ENCODE measurements at regions not wholly inside any gene's neighbourhood (a gene's known extent, or its start where the extent isn't known, plus 50 kb on each side); places are given as distances from the start of the nearest gene placed in this dataset.

DNA sequence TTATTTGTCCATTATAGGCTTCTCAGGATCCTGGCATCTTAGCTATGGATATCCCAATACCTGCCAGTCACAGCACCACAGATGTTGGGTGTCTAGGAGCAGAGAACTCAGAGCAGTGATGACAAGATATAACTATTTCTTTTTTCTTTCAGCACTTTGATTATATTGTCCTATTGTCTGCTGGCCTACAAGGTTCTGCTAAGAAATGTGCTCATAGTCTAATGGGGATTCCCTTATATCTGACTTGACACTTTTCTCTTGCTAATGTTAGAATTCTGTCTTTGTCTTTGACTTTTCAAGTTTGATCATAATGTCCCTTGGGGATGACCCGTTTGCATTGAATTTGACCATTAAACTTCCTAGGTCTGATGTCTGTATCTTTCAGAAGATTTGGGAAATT, 270.4 kb downstream of the OGFRL1 start:
- no peak overlapping the region for H3K4me2 ChIP-seq (ENCODE audit: control insufficient read depth, insufficient read depth)
- H4K20me1 ChIP-seq (ENCODE audit: control insufficient read depth, insufficient read depth) = no peaks in the 10 kb centered on the region
- POLR2A ChIA-PET = no interaction called here
- H3K27ac ChIP-seq (ENCODE audit: control insufficient read depth, insufficient read depth) = no peak overlapping the region
- H3K4me1 ChIP-seq (ENCODE audit: control insufficient read depth, insufficient read depth, low read length) = no peaks in the 10 kb centered on the region
- in situ Hi-C loops (cut with MboI) (no loop called here), intact Hi-C loops (cut with micrococcal nuclease; ENCODE audit: unreplicated experiment) (no loop called here)
- no peaks in the 10 kb centered on the region for H3K36me3 ChIP-seq (ENCODE audit: control insufficient read depth in 2 of 2, insufficient read depth in 2 of 2, low read length in 1 of 2)
- no peaks in the 10 kb centered on the region for H3K27me3 ChIP-seq (replicated peaks in 1 of 2; ENCODE audit: control insufficient read depth in 2 of 2, insufficient read depth in 2 of 2, low read length in 1 of 2)
- ATAC-seq (no peak), FAIRE-seq (no peak), DNase-seq (ENCODE audit: low read depth, low spot score) (no peak)
- RAD21 ChIA-PET (ENCODE audit: unreplicated experiment) = no interaction called here
- SMC1A ChIA-PET (ENCODE audit: uncharacterized antibody, unreplicated experiment) = no interaction called here
- CTCF ChIA-PET = interaction anchor here (0.6 to 1.4 kb wide), 2 partner anchors 24 to 76 kb away, joined by 3 read pairs; no protein-coding TSS in a partner anchor
- no peak overlapping the region for H3K4me3 ChIP-seq
- no peak overlapping the region for H3K9ac ChIP-seq (ENCODE audit: control insufficient read depth, insufficient read depth, low read length)
- no TSS peak for BruUV-seq (replicated peaks)
- no peak overlapping the region for H2AFZ ChIP-seq (ENCODE audit: control insufficient read depth, low read depth, low read length)
- no peaks in the 10 kb centered on the region for H3K79me2 ChIP-seq (ENCODE audit: control insufficient read depth, insufficient read depth, low read length)
- no peaks in the 10 kb centered on the region; the same call in 2 of the 3 replicates for H3K9me3 ChIP-seq (replicated peaks; ENCODE audit: control insufficient read depth, insufficient read depth, low read length)
- 0% methylated on average over 1 of the region's 1 CpG for WGBS (ENCODE audit: insufficient coverage, insufficient replicate concordance, low lambda C conversion rate, missing lambda C conversion rate)
- TF ChIP-seq IRF4 (IDR thresholded peaks at IDR 0.05; ENCODE audit: low read depth, low read length) (no peak), CHD2 (IDR thresholded peaks at IDR 0.05; ENCODE audit: borderline replicate concordance, low read depth, low read length) (no peak), BRCA1 (IDR thresholded peaks at IDR 0.05; ENCODE audit: low read depth, low read length) (no peak)
- TF ChIP-seq, protein P1, sequence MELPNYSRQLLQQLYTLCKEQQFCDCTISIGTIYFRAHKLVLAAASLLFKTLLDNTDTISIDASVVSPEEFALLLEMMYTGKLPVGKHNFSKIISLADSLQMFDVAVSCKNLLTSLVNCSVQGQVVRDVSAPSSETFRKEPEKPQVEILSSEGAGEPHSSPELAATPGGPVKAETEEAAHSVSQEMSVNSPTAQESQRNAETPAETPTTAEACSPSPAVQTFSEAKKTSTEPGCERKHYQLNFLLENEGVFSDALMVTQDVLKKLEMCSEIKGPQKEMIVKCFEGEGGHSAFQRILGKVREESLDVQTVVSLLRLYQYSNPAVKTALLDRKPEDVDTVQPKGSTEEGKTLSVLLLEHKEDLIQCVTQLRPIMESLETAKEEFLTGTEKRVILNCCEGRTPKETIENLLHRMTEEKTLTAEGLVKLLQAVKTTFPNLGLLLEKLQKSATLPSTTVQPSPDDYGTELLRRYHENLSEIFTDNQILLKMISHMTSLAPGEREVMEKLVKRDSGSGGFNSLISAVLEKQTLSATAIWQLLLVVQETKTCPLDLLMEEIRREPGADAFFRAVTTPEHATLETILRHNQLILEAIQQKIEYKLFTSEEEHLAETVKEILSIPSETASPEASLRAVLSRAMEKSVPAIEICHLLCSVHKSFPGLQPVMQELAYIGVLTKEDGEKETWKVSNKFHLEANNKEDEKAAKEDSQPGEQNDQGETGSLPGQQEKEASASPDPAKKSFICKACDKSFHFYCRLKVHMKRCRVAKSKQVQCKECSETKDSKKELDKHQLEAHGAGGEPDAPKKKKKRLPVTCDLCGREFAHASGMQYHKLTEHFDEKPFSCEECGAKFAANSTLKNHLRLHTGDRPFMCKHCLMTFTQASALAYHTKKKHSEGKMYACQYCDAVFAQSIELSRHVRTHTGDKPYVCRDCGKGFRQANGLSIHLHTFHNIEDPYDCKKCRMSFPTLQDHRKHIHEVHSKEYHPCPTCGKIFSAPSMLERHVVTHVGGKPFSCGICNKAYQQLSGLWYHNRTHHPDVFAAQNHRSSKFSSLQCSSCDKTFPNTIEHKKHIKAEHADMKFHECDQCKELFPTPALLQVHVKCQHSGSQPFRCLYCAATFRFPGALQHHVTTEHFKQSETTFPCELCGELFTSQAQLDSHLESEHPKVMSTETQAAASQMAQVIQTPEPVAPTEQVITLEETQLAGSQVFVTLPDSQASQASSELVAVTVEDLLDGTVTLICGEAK (IDR thresholded peaks at IDR 0.05; ENCODE audit: borderline replicate concordance) = no peak

DNA sequence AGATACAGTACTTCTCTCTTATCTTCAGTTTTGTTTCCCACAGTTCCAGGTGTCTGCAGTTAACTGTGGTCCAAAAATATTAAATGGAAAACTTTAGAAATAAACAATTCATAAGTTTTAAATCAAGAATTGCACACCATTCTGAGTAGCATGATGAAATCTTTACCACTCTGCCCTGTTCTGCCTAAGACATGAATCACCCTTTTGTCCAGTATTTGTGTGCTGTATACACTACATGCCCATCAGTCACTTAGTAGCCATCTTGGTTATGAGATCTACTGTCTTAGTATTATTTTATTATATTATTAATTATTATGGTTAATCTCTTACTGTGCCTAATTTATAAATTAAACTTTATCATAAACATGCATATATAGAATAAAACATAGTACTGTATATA, 279.0 kb downstream of the OGFRL1 start:
- Histone ChIP-seq H4K20me1 (ENCODE audit: control insufficient read depth, insufficient read depth) (no peaks in the 10 kb centered on the region), H3K9me3 (replicated peaks; ENCODE audit: control insufficient read depth, insufficient read depth, low read length) (no peaks in the 10 kb centered on the region), H3K4me1 (ENCODE audit: control insufficient read depth, insufficient read depth, low read length) (no peaks in the 10 kb centered on the region), H3K36me3 (ENCODE audit: control insufficient read depth in 2 of 2, insufficient read depth in 2 of 2, low read length in 1 of 2) (no peaks in the 10 kb centered on the region), H3K79me2 (ENCODE audit: control insufficient read depth, insufficient read depth, low read length) (no peaks in the 10 kb centered on the region), H3K4me3 (no peak overlapping the region), H2AFZ (ENCODE audit: control insufficient read depth, low read depth, low read length) (no peak overlapping the region), H3K27me3 (replicated peaks in 1 of 2; ENCODE audit: control insufficient read depth in 2 of 2, insufficient read depth in 2 of 2, low read length in 1 of 2) (no peaks in the 10 kb centered on the region), H3K27ac (ENCODE audit: control insufficient read depth, insufficient read depth) (no peak overlapping the region), H3K4me2 (ENCODE audit: control insufficient read depth, insufficient read depth) (no peak overlapping the region), H3K9ac (ENCODE audit: control insufficient read depth, insufficient read depth, low read length) (no peak overlapping the region)
- no peak for DNase-seq (ENCODE audit: low read depth, low spot score)
- no peak for FAIRE-seq
- ChIA-PET CTCF (no interaction called here), POLR2A (no interaction called here), SMC1A (ENCODE audit: uncharacterized antibody, unreplicated experiment) (no interaction called here), RAD21 (ENCODE audit: unreplicated experiment) (no interaction called here)
- BruUV-seq (replicated peaks) = no TSS peak
- ATAC-seq = no peak
- in situ Hi-C loops (cut with MboI) = no loop called here
- intact Hi-C loops (cut with micrococcal nuclease; ENCODE audit: unreplicated experiment) = no loop called here
- TF ChIP-seq, protein P2, sequence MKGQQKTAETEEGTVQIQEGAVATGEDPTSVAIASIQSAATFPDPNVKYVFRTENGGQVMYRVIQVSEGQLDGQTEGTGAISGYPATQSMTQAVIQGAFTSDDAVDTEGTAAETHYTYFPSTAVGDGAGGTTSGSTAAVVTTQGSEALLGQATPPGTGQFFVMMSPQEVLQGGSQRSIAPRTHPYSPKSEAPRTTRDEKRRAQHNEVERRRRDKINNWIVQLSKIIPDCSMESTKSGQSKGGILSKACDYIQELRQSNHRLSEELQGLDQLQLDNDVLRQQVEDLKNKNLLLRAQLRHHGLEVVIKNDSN (IDR thresholded peaks at IDR 0.05; ENCODE audit: borderline replicate concordance, extremely low read length, insufficient read depth, low read depth, low read length) = no peak
- TF ChIP-seq MTA2 (IDR thresholded peaks at IDR 0.05; ENCODE audit: low read depth) (no peak), ZZZ3 (IDR thresholded peaks at IDR 0.05; ENCODE audit: control insufficient read depth, insufficient read length, low read depth) (no peak)
- TF ChIP-seq, protein P3, sequence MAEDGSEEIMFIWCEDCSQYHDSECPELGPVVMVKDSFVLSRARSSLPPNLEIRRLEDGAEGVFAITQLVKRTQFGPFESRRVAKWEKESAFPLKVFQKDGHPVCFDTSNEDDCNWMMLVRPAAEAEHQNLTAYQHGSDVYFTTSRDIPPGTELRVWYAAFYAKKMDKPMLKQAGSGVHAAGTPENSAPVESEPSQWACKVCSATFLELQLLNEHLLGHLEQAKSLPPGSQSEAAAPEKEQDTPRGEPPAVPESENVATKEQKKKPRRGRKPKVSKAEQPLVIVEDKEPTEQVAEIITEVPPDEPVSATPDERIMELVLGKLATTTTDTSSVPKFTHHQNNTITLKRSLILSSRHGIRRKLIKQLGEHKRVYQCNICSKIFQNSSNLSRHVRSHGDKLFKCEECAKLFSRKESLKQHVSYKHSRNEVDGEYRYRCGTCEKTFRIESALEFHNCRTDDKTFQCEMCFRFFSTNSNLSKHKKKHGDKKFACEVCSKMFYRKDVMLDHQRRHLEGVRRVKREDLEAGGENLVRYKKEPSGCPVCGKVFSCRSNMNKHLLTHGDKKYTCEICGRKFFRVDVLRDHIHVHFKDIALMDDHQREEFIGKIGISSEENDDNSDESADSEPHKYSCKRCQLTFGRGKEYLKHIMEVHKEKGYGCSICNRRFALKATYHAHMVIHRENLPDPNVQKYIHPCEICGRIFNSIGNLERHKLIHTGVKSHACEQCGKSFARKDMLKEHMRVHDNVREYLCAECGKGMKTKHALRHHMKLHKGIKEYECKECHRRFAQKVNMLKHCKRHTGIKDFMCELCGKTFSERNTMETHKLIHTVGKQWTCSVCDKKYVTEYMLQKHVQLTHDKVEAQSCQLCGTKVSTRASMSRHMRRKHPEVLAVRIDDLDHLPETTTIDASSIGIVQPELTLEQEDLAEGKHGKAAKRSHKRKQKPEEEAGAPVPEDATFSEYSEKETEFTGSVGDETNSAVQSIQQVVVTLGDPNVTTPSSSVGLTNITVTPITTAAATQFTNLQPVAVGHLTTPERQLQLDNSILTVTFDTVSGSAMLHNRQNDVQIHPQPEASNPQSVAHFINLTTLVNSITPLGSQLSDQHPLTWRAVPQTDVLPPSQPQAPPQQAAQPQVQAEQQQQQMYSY (CRISPR knock-in tag; IDR thresholded peaks at IDR 0.05) = no peak
